ENCODE measurements at regions not wholly inside any gene's neighbourhood (a gene's known extent, or its start where the extent isn't known, plus 50 kb on each side); places are given as distances from the start of the nearest gene placed in this dataset.

- ATAC-seq (replicated peaks), result no peak
- Mint-ChIP-seq H3K4me1 (peaks cover 1 to 7% of the 10 kb centered on the region in 2 donors), H3K36me3 (no peaks in the 10 kb centered on the region), H3K9me3 (peaks cover 2 to 5% of the 10 kb centered on the region in 2 donors), H3K27ac (no peak overlapping the region), H3K4me3 (no peak overlapping the region), H3K27me3 (peaks cover 31% of the 10 kb centered on the region in 2 donors)
- no peak for DNase-seq
These were observed 51.6 kb upstream of the SRGAP3 start for GRCh38 chr3:9301091-9301490.

GRCh38 chr3:9301798-9302197 is 52.4 kb upstream of the SRGAP3 start:
- Mint-ChIP-seq H3K9me3 (peaks cover 2 to 5% of the 10 kb centered on the region in 2 donors), H3K27me3 (peaks cover 31% of the 10 kb centered on the region in 2 donors), H3K27ac (no peak overlapping the region), H3K4me3 (no peak overlapping the region), H3K4me1 (peaks cover 1 to 7% of the 10 kb centered on the region in 2 donors), H3K36me3 (no peaks in the 10 kb centered on the region)
- ATAC-seq (replicated peaks) (no peak), DNase-seq (no peak)

GRCh38 chr3:9302425-9303181 is 53.2 kb upstream of the SRGAP3 start:
- Mint-ChIP-seq H3K9me3 (peaks cover 2 to 5% of the 10 kb centered on the region in 2 donors), H3K27ac (no peak overlapping the region), H3K4me1 (peaks cover 1 to 7% of the 10 kb centered on the region in 2 donors), H3K36me3 (no peaks in the 10 kb centered on the region), H3K4me3 (no peak overlapping the region), H3K27me3 (peaks cover 31% of the 10 kb centered on the region in 2 donors)
- peak; percentile 96 for ATAC-seq (replicated peaks)
- DNase-seq, result peak; percentile 57

- DNase-seq (no peak), ATAC-seq (replicated peaks) (no peak)
- Mint-ChIP-seq H3K4me3 (no peak overlapping the region), H3K27me3 (peaks cover 11 to 31% of the 10 kb centered on the region in 2 donors), H3K4me1 (no peaks in the 10 kb centered on the region), H3K9me3 (no peaks in the 10 kb centered on the region), H3K36me3 (no peaks in the 10 kb centered on the region), H3K27ac (no peak overlapping the region)
These were observed 54.4 kb upstream of the THUMPD3 start for GRCh38 chr3:9308298-9308990.

- H3K4me3 Mint-ChIP-seq, result no peak overlapping the region
- no peak for ATAC-seq (replicated peaks)
- peaks cover 7 to 27% of the 10 kb centered on the region in 2 donors for H3K27me3 Mint-ChIP-seq
- DNase-seq, result no peak
- no peak overlapping the region for H3K27ac Mint-ChIP-seq
- no peaks in the 10 kb centered on the region for H3K9me3 Mint-ChIP-seq
- no peaks in the 10 kb centered on the region for H3K36me3 Mint-ChIP-seq
- H3K4me1 Mint-ChIP-seq, result no peaks in the 10 kb centered on the region
These were observed 52.8 kb upstream of the THUMPD3 start for GRCh38 chr3:9310043-9310442.

GRCh38 chr3:9311228-9311627 is 51.6 kb upstream of the THUMPD3 start:
- Mint-ChIP-seq H3K9me3 (no peaks in the 10 kb centered on the region), H3K36me3 (no peaks in the 10 kb centered on the region), H3K27ac (no peak overlapping the region), H3K27me3 (peaks cover 11 to 25% of the 10 kb centered on the region in 2 donors), H3K4me1 (no peaks in the 10 kb centered on the region), H3K4me3 (no peak overlapping the region)
- ATAC-seq (replicated peaks) (no peak), DNase-seq (no peak)
